SJSA1 (cell line): ENCODE measurements at regions not wholly inside any gene's neighbourhood (a gene's known extent, or its start where the extent isn't known, plus 50 kb on each side); places are given as distances from the start of the nearest gene placed in this dataset.

Experiments used
- DNase-seq, 2 experiments: peaks; one replicate each; pipeline ENCODE4 v3.0.0-alpha.2; 2015 to 2020; ENCODE audit warnings: low spot score in 2 of 2, low read depth in 1 of 2
- H3K27ac ChIP-seq: fragments of 250-450 bp; sonication (Bioruptor Pico); 2 replicates; pipeline ENCODE4 v1.5.1; 2020; ENCODE audit warnings: mild to moderate bottlenecking, moderate library complexity
- H3K27me3 ChIP-seq: fragments of 250-450 bp; sonication (Bioruptor Pico); replicated peaks from 2 replicates; pipeline ENCODE4 v1.5.1; 2020; ENCODE audit warnings: mild to moderate bottlenecking, moderate library complexity
- H3K36me3 ChIP-seq: fragments of 250-450 bp; sonication (Bioruptor Pico); 2 replicates; pipeline ENCODE4 v1.5.1; 2020; ENCODE audit warnings: mild to moderate bottlenecking
- H3K4me1 ChIP-seq: fragments of 250-450 bp; sonication (Bioruptor Pico); replicated peaks from 2 replicates; pipeline ENCODE4 v1.6.1; 2021; ENCODE audit warnings: mild to moderate bottlenecking
- H3K4me3 ChIP-seq: fragments of 250-450 bp; sonication (Bioruptor Pico); 2 replicates; pipeline ENCODE4 v1.5.1; 2020; ENCODE audit warnings: mild to moderate bottlenecking
- H3K9me3 ChIP-seq: fragments of 250-450 bp; sonication (Bioruptor Pico); replicated peaks from 2 replicates; pipeline ENCODE4 v1.5.1; 2020; ENCODE audit warnings: mild to moderate bottlenecking

- Histone ChIP-seq H3K27ac (peak overlapping the region; percentile 86), H3K9me3 (no peaks in the 10 kb centered on the region), H3K4me3 (no peak overlapping the region), H3K36me3 (no peaks in the 10 kb centered on the region; the same call in 1 of the 2 replicates), H3K27me3 (no peaks in the 10 kb centered on the region), H3K4me1 (peaks cover 50% of the 10 kb centered on the region)
- no peak for DNase-seq
These were observed 318.0 kb upstream of the PTCHD4 start for GRCh38 chr6:48429021-48429420.

GRCh38 chr6:48426636-48427035 is 315.6 kb upstream of the PTCHD4 start:
- Histone ChIP-seq H3K27me3 (no peaks in the 10 kb centered on the region), H3K9me3 (no peaks in the 10 kb centered on the region), H3K4me3 (no peak overlapping the region), H3K4me1 (peaks cover 50% of the 10 kb centered on the region), H3K36me3 (no peaks in the 10 kb centered on the region; the same call in 1 of the 2 replicates), H3K27ac (peak overlapping the region; percentile 36)
- peak in 1 of 2 experiments; percentile 35 for DNase-seq

- DNase-seq, result no peak
- no peaks in the 10 kb centered on the region for H3K27me3 ChIP-seq
- peaks cover 25% of the 10 kb centered on the region for H3K4me1 ChIP-seq
- no peak overlapping the region for H3K27ac ChIP-seq
- no peaks in the 10 kb centered on the region for H3K36me3 ChIP-seq
- no peak overlapping the region for H3K4me3 ChIP-seq
- H3K9me3 ChIP-seq, result no peaks in the 10 kb centered on the region
These were observed 312.8 kb upstream of the PTCHD4 start for GRCh38 chr6:48423640-48424365.

GRCh38 chr6:48419992-48420391 is 309.0 kb upstream of the PTCHD4 start:
- Histone ChIP-seq H3K36me3 (no peaks in the 10 kb centered on the region), H3K27me3 (no peaks in the 10 kb centered on the region), H3K4me3 (no peak overlapping the region), H3K4me1 (no peaks in the 10 kb centered on the region), H3K9me3 (no peaks in the 10 kb centered on the region), H3K27ac (no peak overlapping the region)
- DNase-seq, result no peak

- no peaks in the 10 kb centered on the region for H3K27me3 ChIP-seq
- H3K4me1 ChIP-seq, result no peaks in the 10 kb centered on the region
These were observed 306.9 kb upstream of the PTCHD4 start for GRCh38 chr6:48417927-48418326.

GRCh38 chr6:48412656-48413055 is 301.7 kb upstream of the PTCHD4 start:
- no peak for DNase-seq
- Histone ChIP-seq H3K27me3 (no peaks in the 10 kb centered on the region), H3K9me3 (no peaks in the 10 kb centered on the region), H3K4me1 (no peaks in the 10 kb centered on the region), H3K27ac (no peak overlapping the region), H3K4me3 (no peak overlapping the region), H3K36me3 (no peaks in the 10 kb centered on the region)

More at GRCh38 chr6:48417927-48418326, 306.9 kb upstream of the PTCHD4 start:
- Histone ChIP-seq H3K9me3 (no peaks in the 10 kb centered on the region), H3K4me3 (no peak overlapping the region), H3K27ac (no peak overlapping the region), H3K36me3 (no peaks in the 10 kb centered on the region)
- DNase-seq, result no peak

GRCh38 chr6:48404927-48405326 is 293.9 kb upstream of the PTCHD4 start:
- Histone ChIP-seq H3K27ac (no peak overlapping the region), H3K9me3 (no peaks in the 10 kb centered on the region), H3K36me3 (no peaks in the 10 kb centered on the region), H3K4me1 (no peaks in the 10 kb centered on the region), H3K27me3 (no peaks in the 10 kb centered on the region), H3K4me3 (no peak overlapping the region)
- DNase-seq, result no peak

GRCh38 chr6:48403587-48403986 is 292.6 kb upstream of the PTCHD4 start:
- DNase-seq, result no peak
- Histone ChIP-seq H3K36me3 (no peaks in the 10 kb centered on the region), H3K4me3 (no peak overlapping the region), H3K9me3 (no peaks in the 10 kb centered on the region), H3K4me1 (no peaks in the 10 kb centered on the region), H3K27ac (no peak overlapping the region), H3K27me3 (no peaks in the 10 kb centered on the region)

GRCh38 chr6:48401016-48401415 is 290.0 kb upstream of the PTCHD4 start:
- DNase-seq, result no peak
- Histone ChIP-seq H3K4me3 (no peak overlapping the region), H3K36me3 (no peaks in the 10 kb centered on the region), H3K27ac (no peak overlapping the region), H3K9me3 (no peaks in the 10 kb centered on the region), H3K27me3 (no peaks in the 10 kb centered on the region), H3K4me1 (no peaks in the 10 kb centered on the region)

- H3K27ac ChIP-seq, result no peak overlapping the region
- H3K4me3 ChIP-seq, result no peak overlapping the region
- DNase-seq, result no peak
- H3K4me1 ChIP-seq, result no peaks in the 10 kb centered on the region
- no peaks in the 10 kb centered on the region for H3K36me3 ChIP-seq
- no peaks in the 10 kb centered on the region for H3K9me3 ChIP-seq
- no peaks in the 10 kb centered on the region for H3K27me3 ChIP-seq
These were observed 286.9 kb upstream of the PTCHD4 start for GRCh38 chr6:48397887-48398286.

GRCh38 chr6:48389146-48390043 is 278.4 kb upstream of the PTCHD4 start:
- no peaks in the 10 kb centered on the region for H3K27me3 ChIP-seq
- H3K4me3 ChIP-seq, result no peak overlapping the region
- no peaks in the 10 kb centered on the region for H3K4me1 ChIP-seq
- H3K9me3 ChIP-seq, result no peaks in the 10 kb centered on the region
- H3K36me3 ChIP-seq, result no peaks in the 10 kb centered on the region
- DNase-seq, result no peak
- H3K27ac ChIP-seq, result no peak overlapping the region

- no peaks in the 10 kb centered on the region for H3K4me1 ChIP-seq
- H3K27ac ChIP-seq, result no peak overlapping the region
- no peak overlapping the region for H3K4me3 ChIP-seq
- H3K27me3 ChIP-seq, result no peaks in the 10 kb centered on the region
- no peaks in the 10 kb centered on the region for H3K36me3 ChIP-seq
- no peaks in the 10 kb centered on the region for H3K9me3 ChIP-seq
- no peak for DNase-seq
These were observed 277.0 kb upstream of the PTCHD4 start for GRCh38 chr6:48388044-48388443.

- H3K36me3 ChIP-seq, result no peaks in the 10 kb centered on the region
- no peaks in the 10 kb centered on the region for H3K4me1 ChIP-seq
- H3K9me3 ChIP-seq, result no peaks in the 10 kb centered on the region
- DNase-seq, result no peak
- H3K27ac ChIP-seq, result no peak overlapping the region
- no peak overlapping the region for H3K4me3 ChIP-seq
- no peaks in the 10 kb centered on the region for H3K27me3 ChIP-seq
These were observed 267.9 kb upstream of the PTCHD4 start for GRCh38 chr6:48378884-48379407.

- no peak for DNase-seq
- Histone ChIP-seq H3K36me3 (no peaks in the 10 kb centered on the region), H3K9me3 (no peaks in the 10 kb centered on the region), H3K27me3 (no peaks in the 10 kb centered on the region), H3K4me3 (no peak overlapping the region), H3K4me1 (no peaks in the 10 kb centered on the region), H3K27ac (no peak overlapping the region)
These were observed 266.1 kb upstream of the PTCHD4 start for GRCh38 chr6:48377115-48377514.
